ENCODE measurements at regions not wholly inside any gene's neighbourhood (a gene's known extent, or its start where the extent isn't known, plus 50 kb on each side); places are given as distances from the start of the nearest gene placed in this dataset.

- TF ChIP-seq CTCF (conservative IDR thresholded peaks at IDR 0.05; ENCODE audit: low read depth, low read length): no peak
- TF ChIP-seq, protein P1, sequence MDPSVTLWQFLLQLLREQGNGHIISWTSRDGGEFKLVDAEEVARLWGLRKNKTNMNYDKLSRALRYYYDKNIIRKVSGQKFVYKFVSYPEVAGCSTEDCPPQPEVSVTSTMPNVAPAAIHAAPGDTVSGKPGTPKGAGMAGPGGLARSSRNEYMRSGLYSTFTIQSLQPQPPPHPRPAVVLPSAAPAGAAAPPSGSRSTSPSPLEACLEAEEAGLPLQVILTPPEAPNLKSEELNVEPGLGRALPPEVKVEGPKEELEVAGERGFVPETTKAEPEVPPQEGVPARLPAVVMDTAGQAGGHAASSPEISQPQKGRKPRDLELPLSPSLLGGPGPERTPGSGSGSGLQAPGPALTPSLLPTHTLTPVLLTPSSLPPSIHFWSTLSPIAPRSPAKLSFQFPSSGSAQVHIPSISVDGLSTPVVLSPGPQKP (IDR thresholded peaks at IDR 0.05; ENCODE audit: borderline replicate concordance, low read depth, low read length): no peak
- TF ChIP-seq CEBPB (IDR thresholded peaks at IDR 0.05; ENCODE audit: low read depth, low read length): no peak
- TF ChIP-seq RAD21 (IDR thresholded peaks at IDR 0.05; ENCODE audit: low read length): no peak
- TF ChIP-seq POLR2A (IDR thresholded peaks at IDR 0.05; ENCODE audit: low read depth, low read length): no peak
- no peak for TF ChIP-seq USF2 (IDR thresholded peaks at IDR 0.05; ENCODE audit: low read depth, low read length)
Observed at GRCh38 chr13:30829833-30830637, 76.0 kb upstream of the MEDAG start.
